Osteoblast (primary cell): ENCODE measurements at regions not wholly inside any gene's neighbourhood (a gene's known extent, or its start where the extent isn't known, plus 50 kb on each side); places are given as distances from the start of the nearest gene placed in this dataset.

Experiments
- DNase-seq: peaks from one replicate; pipeline ENCODE4 v3.0.0; 2011; ENCODE audit warnings: low spot score, mixed read lengths; ENCODE audit not compliant: insufficient read length; ENCODE audit errors: missing footprints
- H2AFZ ChIP-seq: 2 replicates; pipeline ENCODE4 v1.6.0; 2011; ENCODE audit warnings: mild to moderate bottlenecking, low read length
- H3K27ac ChIP-seq: 2 replicates; pipeline ENCODE4 v1.5.1; 2011; ENCODE audit warnings: mild to moderate bottlenecking, low read depth, low read length, moderate library complexity
- H3K27me3 ChIP-seq: 2 replicates; pipeline ENCODE4 v1.6.0; 2012; ENCODE audit warnings: mild to moderate bottlenecking, control low read depth, inconsistent platforms, low read length, moderate library complexity; ENCODE audit not compliant: insufficient read depth
- H3K36me3 ChIP-seq: 2 replicates; pipeline ENCODE4 v1.5.1; 2011; ENCODE audit warnings: mild to moderate bottlenecking, low read length, control low read depth, moderate library complexity; ENCODE audit not compliant: insufficient read depth
- H3K4me1 ChIP-seq: 2 replicates; pipeline ENCODE4 v1.5.1; 2011; ENCODE audit warnings: mild to moderate bottlenecking, low read length, control low read depth, moderate library complexity; ENCODE audit not compliant: insufficient read depth
- H3K4me2 ChIP-seq: 2 replicates; pipeline ENCODE4 v1.6.0; 2011; ENCODE audit warnings: mild to moderate bottlenecking, low read length; ENCODE audit not compliant: insufficient read depth
- H3K4me3 ChIP-seq: fragments of 200-600 bp; sonication (generic); 3 replicates; pipeline ENCODE4 v1.5.1; 2012; ENCODE audit warnings: mild to moderate bottlenecking, low read length, inconsistent platforms; ENCODE audit not compliant: insufficient read depth
- H3K79me2 ChIP-seq: 2 replicates; pipeline ENCODE4 v1.6.0; 2012; ENCODE audit warnings: mild to moderate bottlenecking, low read length, control low read depth, inconsistent platforms; ENCODE audit not compliant: insufficient read depth
- H3K9me3 ChIP-seq: 2 replicates; pipeline ENCODE4 v1.5.1; 2011; ENCODE audit warnings: low read depth, low read length, control low read depth
- H4K20me1 ChIP-seq: 2 replicates; pipeline ENCODE4 v1.6.0; 2012; ENCODE audit warnings: mild to moderate bottlenecking, low read length, control low read depth; ENCODE audit not compliant: insufficient read depth
- CTCF ChIP-seq: IDR thresholded peaks from 2 replicates; pipeline ENCODE4 v1.5.1; 2011; ENCODE audit warnings: mild to moderate bottlenecking, low read depth, low read length, moderate library complexity; ENCODE audit errors: extremely low read depth

GRCh38 chr6:134866563-134866962 lies 83.3 kb downstream of the ALDH8A1 start:
- TF ChIP-seq CTCF: no peak

GRCh38 chr6:134864558-134864957 lies 85.3 kb downstream of the ALDH8A1 start:
- Histone ChIP-seq H3K4me3 (no peak overlapping the region), H3K36me3 (no peaks in the 10 kb centered on the region), H3K4me1 (no peaks in the 10 kb centered on the region), H3K4me2 (no peak overlapping the region), H3K79me2 (no peaks in the 10 kb centered on the region), H3K9me3 (no peaks in the 10 kb centered on the region), H3K27ac (no peak overlapping the region), H4K20me1 (no peaks in the 10 kb centered on the region), H2AFZ (no peak overlapping the region), H3K27me3 (peaks cover 7% of the 10 kb centered on the region)
- TF ChIP-seq CTCF: no peak
- no peak for DNase-seq

More at GRCh38 chr6:134866563-134866962, 83.3 kb downstream of the ALDH8A1 start:
- Histone ChIP-seq H4K20me1 (no peaks in the 10 kb centered on the region), H3K4me2 (no peak overlapping the region), H3K36me3 (no peaks in the 10 kb centered on the region), H3K27ac (no peak overlapping the region), H3K27me3 (peaks cover 7% of the 10 kb centered on the region), H2AFZ (no peak overlapping the region), H3K4me3 (no peak overlapping the region), H3K9me3 (no peaks in the 10 kb centered on the region), H3K4me1 (no peaks in the 10 kb centered on the region), H3K79me2 (no peaks in the 10 kb centered on the region)
- DNase-seq: no peak

DNA sequence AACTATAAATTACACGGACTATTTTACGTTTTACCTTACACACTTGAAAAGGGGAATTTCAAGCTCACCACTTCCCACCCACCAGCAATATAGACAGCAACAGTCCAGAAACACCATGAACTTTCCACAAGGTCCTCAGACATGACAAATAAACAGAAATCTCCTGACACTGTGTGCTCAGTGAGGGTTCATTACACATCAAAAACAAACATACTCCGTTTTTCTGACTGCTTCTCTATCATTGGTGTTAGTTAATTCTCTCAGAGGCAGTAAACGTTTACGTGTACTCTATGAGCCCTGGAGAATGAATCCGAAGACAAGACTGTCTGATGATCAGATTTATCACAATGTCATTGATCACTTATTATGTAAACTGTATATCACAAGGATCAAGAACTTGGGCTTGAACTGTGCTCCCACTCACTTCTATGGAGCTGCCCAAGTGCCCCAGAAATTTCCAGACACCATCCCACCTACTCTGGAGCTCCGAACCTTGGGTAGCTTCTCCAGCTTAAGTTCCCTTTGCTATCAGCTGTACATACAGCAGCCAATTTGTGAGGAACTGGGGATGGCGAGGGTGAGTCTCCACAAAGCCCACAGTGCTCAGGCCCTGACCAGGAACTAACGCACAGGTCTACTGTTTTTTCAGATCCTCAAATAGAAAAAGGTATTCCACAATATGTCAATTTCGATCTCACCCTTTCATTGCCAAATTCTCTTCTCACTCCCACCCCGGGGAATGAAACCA lies 86.0 kb downstream of the ALDH8A1 start:
- Histone ChIP-seq H4K20me1 (no peaks in the 10 kb centered on the region), H3K27me3 (peaks cover 7% of the 10 kb centered on the region), H3K4me3 (no peak overlapping the region), H3K36me3 (no peaks in the 10 kb centered on the region), H2AFZ (peak overlapping the region; percentile 10), H3K27ac (no peak overlapping the region), H3K4me2 (no peak overlapping the region), H3K79me2 (no peaks in the 10 kb centered on the region), H3K4me1 (no peaks in the 10 kb centered on the region), H3K9me3 (no peaks in the 10 kb centered on the region)
- no peak for TF ChIP-seq CTCF
- DNase-seq: no peak

- Histone ChIP-seq H3K27ac (no peak overlapping the region), H3K9me3 (no peaks in the 10 kb centered on the region), H3K4me2 (no peak overlapping the region), H3K27me3 (no peaks in the 10 kb centered on the region), H3K36me3 (no peaks in the 10 kb centered on the region), H2AFZ (no peak overlapping the region), H3K4me1 (peaks cover 14% of the 10 kb centered on the region), H3K4me3 (no peak overlapping the region), H3K79me2 (no peaks in the 10 kb centered on the region), H4K20me1 (no peaks in the 10 kb centered on the region)
- no peak for DNase-seq
- no peak for TF ChIP-seq CTCF
Observed at GRCh38 chr6:134854366-134854765, 95.5 kb downstream of the ALDH8A1 start.
